Mammary epithelial cell (primary cell): ENCODE measurements at regions not wholly inside any gene's neighbourhood (a gene's known extent, or its start where the extent isn't known, plus 50 kb on each side); places are given as distances from the start of the nearest gene placed in this dataset.

ENCODE experiments used
- CTCF ChIP-seq, 2 donors: IDR thresholded peaks in 1 of 2; conservative IDR thresholded peaks in 1 of 2; 2 replicates each; pipeline ENCODE4 v1.5.1; 2011 to 2012; ENCODE audit warnings: inconsistent platforms in 2 of 2, low read length in 2 of 2, mild to moderate bottlenecking in 2 of 2, control low read depth in 1 of 2, low read depth in 1 of 2; ENCODE audit not compliant: insufficient read depth in 1 of 2; ENCODE audit errors: extremely low read depth in 1 of 2
- EZH2 ChIP-seq: IDR thresholded peaks from 2 replicates; pipeline ENCODE4 v1.6.1; 2012; ENCODE audit warnings: low read length, inconsistent platforms, borderline replicate concordance

- no peak for TF ChIP-seq EZH2
- no peak for TF ChIP-seq CTCF (conservative IDR thresholded peaks at IDR 0.05 in 1 of 2, IDR thresholded peaks at IDR 0.05 in 1 of 2; ENCODE audit: extremely low read depth in 1 of 2, insufficient read depth in 1 of 2, low read depth in 1 of 2, low read length in 2 of 2)
Measured at GRCh38 chr4:56227301-56227835, 159.9 kb downstream of the AASDH start.
